ENCODE measurements at regions not wholly inside any gene's neighbourhood (a gene's known extent, or its start where the extent isn't known, plus 50 kb on each side); places are given as distances from the start of the nearest gene placed in this dataset.
"Not testable (repeated sequence)": the region's sequence is repeated elsewhere in the genome, so short reads cannot be mapped to it uniquely, and the experiment has no call there.

DNA sequence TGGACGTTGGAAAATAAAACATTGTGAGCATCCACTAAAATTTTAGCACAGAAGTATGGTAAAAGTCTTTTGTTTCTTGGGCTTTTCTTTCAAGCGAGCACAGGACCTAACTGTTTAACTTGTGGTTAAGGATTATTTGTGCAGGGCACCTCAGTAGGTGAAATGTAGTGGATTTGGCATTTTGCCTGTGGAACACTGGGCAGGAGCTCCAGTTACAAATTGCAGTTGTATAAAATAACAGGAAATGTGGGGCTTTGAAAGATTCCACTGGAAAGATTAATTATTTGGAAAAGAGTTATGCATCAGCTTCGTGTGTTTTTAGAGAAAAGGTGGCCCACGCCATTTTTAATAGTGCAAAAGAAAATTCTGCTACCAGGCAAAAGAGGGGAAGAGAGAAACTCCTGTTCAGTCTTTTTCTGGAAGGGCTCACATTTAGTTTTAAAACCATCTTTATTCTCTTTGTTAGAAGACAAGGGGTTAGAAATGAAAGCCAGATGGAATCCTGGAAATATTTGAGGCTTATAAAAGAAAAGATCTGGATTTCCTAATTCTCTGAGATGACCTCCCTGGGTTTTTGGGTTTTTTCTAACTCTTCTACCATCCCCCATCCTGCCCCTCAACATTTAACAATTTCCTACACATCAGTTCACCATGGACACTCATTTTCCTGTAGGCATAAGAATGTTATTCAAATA, 144.3 kb upstream of the SERTAD2 start:
- no peak for DNase-seq

GRCh38 chr2:64799592-64800252, 146.0 kb upstream of the SERTAD2 start:
- DNase-seq = no peak

GRCh38 chr2:64803776-64804175, 150.1 kb upstream of the SERTAD2 start:
- no peak for DNase-seq

- DNase-seq = no peak
These were observed 150.9 kb upstream of the SERTAD2 start for GRCh38 chr2:64804651-64805050.

GRCh38 chr2:64807417-64807816, 153.7 kb upstream of the SERTAD2 start:
- no peak for DNase-seq

- DNase-seq = no peak
These were observed 154.4 kb upstream of the SERTAD2 start for GRCh38 chr2:64808092-64808491.

DNA sequence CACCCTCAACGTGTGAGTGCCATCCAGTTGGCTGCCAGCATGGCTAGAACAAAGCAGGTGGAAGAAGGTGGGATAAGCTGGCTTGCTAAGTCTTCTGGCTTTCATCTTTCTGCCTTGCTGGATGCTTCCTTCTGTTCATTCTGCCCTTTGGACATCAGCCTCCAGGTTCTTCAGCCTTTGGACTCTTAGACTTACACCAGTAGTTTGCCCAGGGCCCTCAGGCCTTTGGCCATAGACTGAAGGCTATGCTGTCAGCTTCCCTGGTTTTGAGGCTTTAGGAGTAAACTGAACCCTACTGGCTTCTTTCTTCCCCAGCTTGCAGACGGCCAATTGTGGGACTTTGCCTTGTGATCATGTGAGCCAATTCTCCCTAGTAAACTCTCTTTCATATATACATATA, 155.0 kb upstream of the SERTAD2 start:
- DNase-seq = no peak

- DNase-seq = no peak
These were observed 155.5 kb upstream of the SERTAD2 start for GRCh38 chr2:64809216-64809615.

- DNase-seq = no peak
These were observed 158.6 kb upstream of the SERTAD2 start for GRCh38 chr2:64812285-64812684.

DNA sequence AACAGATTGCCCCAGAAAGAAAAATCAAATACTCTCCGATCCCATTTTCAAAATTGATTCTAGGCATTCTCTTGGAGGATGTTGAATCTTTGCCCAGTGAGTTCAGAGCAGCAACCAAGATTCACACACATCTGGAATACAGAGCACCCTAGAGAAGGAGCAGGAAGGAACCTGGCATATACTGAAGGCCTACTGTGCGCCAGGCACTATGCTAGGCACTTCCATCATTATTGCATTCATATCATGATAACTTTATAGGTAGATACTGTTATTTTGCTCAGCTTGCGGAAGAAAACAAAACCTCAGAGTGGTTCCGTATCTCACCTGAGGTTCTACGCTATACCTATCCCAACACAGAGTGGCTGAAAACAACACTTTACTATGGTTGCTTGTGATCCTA, 160.3 kb upstream of the SERTAD2 start:
- no peak for DNase-seq

- not testable (repeated sequence) for DNase-seq
These were observed 162.8 kb upstream of the SERTAD2 start for GRCh38 chr2:64816526-64816925.

- DNase-seq = no peak
These were observed 163.7 kb upstream of the SERTAD2 start for GRCh38 chr2:64817453-64817852.

GRCh38 chr2:64818664-64819060, 164.9 kb upstream of the SERTAD2 start:
- DNase-seq = no peak

- DNase-seq = no peak
These were observed 165.6 kb upstream of the SERTAD2 start for GRCh38 chr2:64819361-64819760.

DNA sequence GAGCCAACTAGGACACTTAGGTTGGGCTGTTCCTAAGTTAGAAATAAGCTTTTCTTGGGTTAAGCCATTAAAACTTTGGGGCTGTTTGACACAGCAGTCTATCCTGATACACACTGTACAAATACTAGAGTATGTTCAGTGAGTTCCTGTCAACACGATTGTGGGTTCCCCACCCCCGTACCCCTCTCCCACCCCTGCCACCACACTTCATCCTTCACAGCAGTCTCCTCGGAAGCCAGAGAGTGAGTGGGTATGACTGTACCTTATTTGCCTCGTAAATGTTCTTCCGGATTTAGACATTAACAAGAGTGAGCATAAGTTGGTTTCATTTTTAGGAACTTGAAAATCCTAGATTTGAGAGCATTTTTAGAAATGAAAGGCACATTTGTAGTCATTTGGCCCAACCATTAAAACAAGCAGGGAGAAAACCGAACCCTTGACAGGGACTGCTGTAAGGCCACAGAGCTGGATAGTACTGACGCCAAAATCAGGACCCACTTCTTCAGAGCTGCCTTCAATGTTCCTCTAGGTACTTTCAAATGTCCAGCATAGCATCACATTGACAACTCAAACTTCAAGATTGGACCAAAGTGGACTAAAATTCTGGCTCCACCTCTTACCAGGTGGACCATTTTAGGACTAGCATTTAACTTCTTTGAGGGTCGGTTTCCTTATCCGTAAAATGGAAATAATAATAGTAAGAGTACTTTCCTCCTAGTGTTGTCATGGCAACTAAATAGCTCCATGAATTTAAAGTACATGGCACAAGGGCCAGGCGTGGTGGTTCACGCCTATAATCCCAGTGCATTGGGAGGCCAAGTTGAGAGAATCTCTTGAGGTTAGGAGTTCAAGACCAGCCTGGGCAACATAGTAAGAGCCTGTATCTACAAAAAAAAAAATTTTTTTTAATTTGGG, 166.3 kb upstream of the SERTAD2 start:
- no peak for DNase-seq

GRCh38 chr2:64820901-64821300, 167.2 kb upstream of the SERTAD2 start:
- DNase-seq = no peak

DNA sequence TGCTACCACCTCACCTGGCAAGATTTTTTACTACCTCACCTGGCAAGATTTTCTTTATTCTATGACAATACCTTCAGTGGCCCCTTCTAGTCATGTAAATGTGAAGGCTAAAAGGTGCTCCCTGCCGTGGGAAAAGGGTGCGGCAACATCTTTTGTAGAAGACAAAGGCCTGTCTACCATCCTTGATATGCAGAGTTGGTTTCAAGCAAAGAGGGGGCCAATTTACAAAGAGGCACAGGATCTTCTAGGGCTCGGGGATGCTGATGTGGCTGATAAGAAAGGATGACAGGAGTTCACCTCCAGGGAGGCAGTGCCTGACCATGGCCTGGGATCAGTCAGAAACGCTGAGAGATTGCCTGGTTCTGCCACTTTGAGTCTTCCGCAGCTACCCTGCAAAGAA, 165.4 kb upstream of the SLC1A4 start:
- DNase-seq = no peak

DNA sequence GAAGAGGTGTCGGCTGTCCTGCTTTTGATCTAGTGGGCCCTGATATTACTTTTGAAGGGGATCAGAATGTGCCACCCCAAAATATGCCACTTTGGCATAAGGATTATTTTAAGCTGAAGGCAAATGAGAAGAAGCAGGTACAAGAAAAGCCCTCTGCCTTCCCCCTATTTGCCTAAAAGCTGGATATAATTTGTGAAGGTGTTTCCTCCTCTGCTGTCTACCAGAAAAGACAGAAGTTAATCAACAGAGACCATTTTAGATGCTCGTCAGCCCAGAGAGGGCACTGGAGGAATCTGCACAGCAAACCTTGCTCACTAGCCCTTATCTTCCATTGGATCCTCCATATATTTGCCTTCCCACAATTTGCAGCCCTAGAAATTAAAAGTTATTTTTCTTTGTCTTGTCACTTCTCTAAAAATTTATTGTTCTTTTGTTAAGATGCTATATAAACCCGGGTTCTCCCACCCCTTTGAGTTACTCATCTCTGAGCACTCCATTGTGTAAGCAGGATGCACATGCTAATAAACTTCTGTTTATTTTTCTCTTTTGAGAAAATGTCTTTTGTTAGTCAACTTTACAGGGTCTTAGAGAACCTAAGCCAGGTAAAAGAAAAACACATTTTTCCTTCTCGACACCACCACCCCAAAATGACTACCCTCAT, 163.2 kb upstream of the SLC1A4 start:
- no peak for DNase-seq

- DNase-seq = no peak
These were observed 162.5 kb upstream of the SLC1A4 start for GRCh38 chr2:64826703-64827102.

DNA sequence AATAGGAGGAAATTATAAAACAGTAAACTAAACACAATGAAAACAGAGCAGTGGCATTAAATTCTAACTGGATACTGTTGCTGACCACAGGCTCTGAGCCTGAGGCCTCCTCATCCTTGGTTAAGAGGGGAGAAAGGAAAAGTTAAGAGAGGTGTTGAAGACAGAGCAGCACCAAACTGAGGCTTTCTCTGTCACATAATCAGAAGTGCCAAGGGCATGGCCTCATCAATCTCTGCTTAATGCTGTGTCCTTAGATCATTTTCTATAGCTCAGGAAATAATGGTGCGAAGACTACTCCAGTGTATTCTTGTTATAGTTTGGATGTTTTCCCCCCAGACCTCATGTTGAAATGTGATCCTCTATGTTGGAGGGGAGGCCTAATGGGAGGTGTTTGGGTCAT, 160.9 kb upstream of the SLC1A4 start:
- no peak for DNase-seq

- DNase-seq = no peak
These were observed 159.7 kb upstream of the SLC1A4 start for GRCh38 chr2:64829525-64829924.

DNA sequence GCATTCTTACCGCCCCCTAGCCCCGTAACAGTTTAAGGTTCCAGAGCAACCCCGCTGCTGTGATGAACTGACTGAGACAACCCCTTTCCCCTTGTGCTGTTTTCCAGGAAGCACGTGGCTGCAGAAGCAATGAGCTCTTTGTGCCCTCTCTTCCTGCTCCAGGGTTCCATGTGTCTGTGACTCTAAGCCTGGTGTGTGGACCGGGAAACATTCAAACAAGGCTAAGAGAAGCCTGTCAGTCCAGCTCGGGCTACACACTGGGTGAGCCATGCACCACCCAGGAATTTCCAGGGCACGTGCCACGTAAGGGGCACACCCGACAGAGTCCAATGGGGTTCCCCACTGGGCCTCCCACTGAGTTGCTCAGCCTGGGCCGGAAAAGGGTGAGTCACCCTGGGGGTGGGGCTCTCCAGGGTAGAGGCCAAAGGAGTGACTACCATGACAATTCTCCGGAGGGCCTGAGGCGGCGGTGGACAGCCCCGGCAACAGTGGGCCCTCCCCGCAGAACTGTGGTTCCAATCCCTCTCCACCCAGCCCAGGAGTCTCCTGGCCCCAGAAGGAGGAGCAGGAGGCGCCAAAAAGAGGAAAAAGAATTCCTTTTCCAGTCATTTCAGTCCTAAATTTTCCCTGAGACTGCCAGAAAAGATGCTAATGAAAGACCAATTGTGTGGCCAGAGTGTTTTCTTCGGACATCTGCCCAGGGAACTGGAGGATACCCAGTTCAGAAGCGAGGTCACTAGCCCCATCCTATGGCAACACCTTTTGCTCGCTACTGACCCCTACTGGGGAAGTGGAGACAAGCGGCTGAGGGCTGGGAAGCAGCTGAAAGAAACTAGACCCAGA, 157.8 kb upstream of the SLC1A4 start:
- no peak for DNase-seq

All from NCI-H510A (cell line).